Pancreas (tissue), 10 donors: ENCODE measurements at regions not wholly inside any gene's neighbourhood (a gene's known extent, or its start where the extent isn't known, plus 50 kb on each side); places are given as distances from the start of the nearest gene placed in this dataset.
"Not testable (repeated sequence)": the region's sequence is repeated elsewhere in the genome, so short reads cannot be mapped to it uniquely, and the experiment has no call there.

Experiments used
- ATAC-seq, 4 donors: fragments of 200-7000 bp; cut with Tn5 transposase; one replicate each; pipeline versions ENCODE4 v1.8.0 to v1.9.1; 2020; ENCODE audit warnings: mild to moderate bottlenecking in 4 of 4, moderate library complexity in 4 of 4
- DNase-seq, 6 donors: peaks; one replicate each; pipeline ENCODE4 v3.0.0-alpha.2; 2020
- FAIRE-seq: peaks from 2 replicates; lab custom pipeline; 2012; peaks lifted over from hg19 to GRCh38; lab: Jason Lieb, UNC
- H3K27ac ChIP-seq, 4 donors: fragments of 200-600 bp; sonication (generic); 1 replicate in 3 of 4; 2 replicates in 1 of 4; pipeline versions ENCODE4 v1.5.0 to v1.8.0; 2020
- H3K27me3 ChIP-seq, 4 donors: fragments of 200-600 bp; one replicate each; pipeline ENCODE4 v1.8.0; 2021
- H3K36me3 ChIP-seq, 3 donors: fragments of 200-600 bp; sonication (generic) in 1 of 3; one replicate each; pipeline versions ENCODE4 v1.5.0 to v1.8.0; 2020 to 2021
- H3K4me1 ChIP-seq, 3 donors: fragments of 200-600 bp; one replicate each; pipeline ENCODE4 v1.8.0; 2021
- H3K4me3 ChIP-seq, 4 donors: fragments of 200-600 bp; sonication (generic) in 2 of 4; one replicate each; pipeline versions ENCODE4 v1.5.0 to v1.8.0; 2020 to 2021
- H3K9me3 ChIP-seq, 4 donors: fragments of 200-600 bp; one replicate each; pipeline ENCODE4 v1.8.0; 2021
- CTCF ChIP-seq, 4 donors: fragments of 200-600 bp; sonication (generic) in 3 of 4; IDR thresholded peaks; one replicate each; pipeline versions ENCODE4 v1.5.0 to v1.8.0; 2021; ENCODE audit warnings: antibody characterized with exemption in 4 of 4
- WGBS, 2 donors: extraction: QIAGEN DNeasy Blood & Tissue Kit; methylation state at CpG; one replicate each; pipeline ENCODE4 v1.1.7; 2013; 5-methylcytosine and 5-hydroxymethylcytosine counted together
- intact Hi-C, 3 donors: fragments of 100-400 bp; cut with DNase I; formaldehyde crosslinking; loops; one replicate each; pipeline versions ENCODE4 v1.11.1 to v1.14.2; 2022
- donor health status: healthy with polysubstance abuse.
- donor health status: DM: no; HTN: no; CAD: no; lungs with moderate emphysema.
- donor health status: DM: no; HTN: no; CAD: no.
- donor health status: control.
- donor health status: control.
- donor health status: Bipolar disorder and iron deficiency.
- donor health status: DM: yes; HTN: yes; CAD: no.
- donor health status: DM: no; HTN: no; CAD: no.
- donor health status: DM: no; HTN: no; CAD: no.
- donor health status: DM: yes; HTN: yes; CAD: no.

- intact Hi-C loops: no loop called here
- no peak for TF ChIP-seq CTCF (IDR thresholded peaks at IDR 0.05)
- H3K27me3 ChIP-seq: no peaks in the 10 kb centered on the region
- H3K27ac ChIP-seq: no peak overlapping the region
- H3K4me1 ChIP-seq: no peaks in the 10 kb centered on the region
- no peak for FAIRE-seq
- 64 to 72% methylated on average over 1 of the region's 1 CpG for WGBS, 2 donors
- no peaks in the 10 kb centered on the region for H3K36me3 ChIP-seq
- no peak overlapping the region for H3K4me3 ChIP-seq
- DNase-seq: no peak
- no peak for ATAC-seq
- H3K9me3 ChIP-seq: no peaks in the 10 kb centered on the region
Observed at GRCh38 chr1:173347282-173347818, 129.8 kb upstream of the PRDX6 start.

GRCh38 chr1:173352635-173353034, 124.5 kb upstream of the PRDX6 start:
- ATAC-seq, H3K27ac ChIP-seq, H3K4me1 ChIP-seq, DNase-seq, H3K4me3 ChIP-seq, intact Hi-C loops, H3K27me3 ChIP-seq, FAIRE-seq, H3K36me3 ChIP-seq, H3K9me3 ChIP-seq: not testable (repeated sequence)
- 78 to 82% methylated on average over 4 of the region's 4 CpGs for WGBS, 2 donors

- Histone ChIP-seq H3K36me3 (no peaks in the 10 kb centered on the region), H3K9me3 (no peaks in the 10 kb centered on the region), H3K4me3 (no peak overlapping the region), H3K27me3 (no peaks in the 10 kb centered on the region), H3K27ac (no peak overlapping the region), H3K4me1 (no peaks in the 10 kb centered on the region)
- TF ChIP-seq CTCF (IDR thresholded peaks at IDR 0.05): no peak
- intact Hi-C loops: no loop called here
- no peak for ATAC-seq
- 93% methylated on average over 4 of the region's 4 CpGs for WGBS, 2 donors
- no peak for FAIRE-seq
- no peak for DNase-seq
Observed at GRCh38 chr1:173353350-173353749, 123.8 kb upstream of the PRDX6 start.

- DNase-seq (no peak), ATAC-seq (no peak), FAIRE-seq (no peak)
- Histone ChIP-seq H3K4me3 (no peak overlapping the region), H3K27ac (no peak overlapping the region), H3K9me3 (no peaks in the 10 kb centered on the region), H3K27me3 (no peaks in the 10 kb centered on the region), H3K4me1 (no peaks in the 10 kb centered on the region), H3K36me3 (no peaks in the 10 kb centered on the region)
- TF ChIP-seq CTCF (IDR thresholded peaks at IDR 0.05): no peak
- intact Hi-C loops: no loop called here
- WGBS, 2 donors: 83 to 91% methylated on average over 3 of the region's 3 CpGs
Observed at GRCh38 chr1:173354937-173355280, 122.2 kb upstream of the PRDX6 start.

GRCh38 chr1:173355281-173356031, 121.7 kb upstream of the PRDX6 start:
- intact Hi-C loops: no loop called here
- Histone ChIP-seq H3K27me3 (no peaks in the 10 kb centered on the region), H3K36me3 (no peaks in the 10 kb centered on the region)

More at GRCh38 chr1:173355281-173356031, 121.7 kb upstream of the PRDX6 start:
- ATAC-seq (no peak), FAIRE-seq (no peak), DNase-seq (no peak)
- WGBS, 2 donors: 90 to 93% methylated on average over 5 of the region's 5 CpGs
- H3K4me3 ChIP-seq: no peak overlapping the region
- no peak for TF ChIP-seq CTCF (IDR thresholded peaks at IDR 0.05)
- no peaks in the 10 kb centered on the region for H3K9me3 ChIP-seq
- H3K4me1 ChIP-seq: no peaks in the 10 kb centered on the region
- no peak overlapping the region for H3K27ac ChIP-seq
